Retinal pigment epithelial cell (primary cell): ENCODE measurements at regions not wholly inside any gene's neighbourhood (a gene's known extent, or its start where the extent isn't known, plus 50 kb on each side); places are given as distances from the start of the nearest gene placed in this dataset.
A peak's percentile ranks its signal among the peaks of the same experiment; 100 is the strongest.

Experiments used
- DNase-seq: peaks from one replicate; pipeline ENCODE4 v3.0.0-alpha.2; 2010; ENCODE audit warnings: low read depth
- H3K4me3 ChIP-seq: 2 replicates; pipeline ENCODE4 v1.5.1; 2011; ENCODE audit warnings: mild to moderate bottlenecking, low read length, control low read depth, moderate library complexity
- TF ChIP-seq, protein P1 (sequence below): conservative IDR thresholded peaks from 2 replicates; pipeline ENCODE4 v1.5.1; 2011; ENCODE audit warnings: low read depth, low read length, control low read depth, inconsistent platforms

DNA sequence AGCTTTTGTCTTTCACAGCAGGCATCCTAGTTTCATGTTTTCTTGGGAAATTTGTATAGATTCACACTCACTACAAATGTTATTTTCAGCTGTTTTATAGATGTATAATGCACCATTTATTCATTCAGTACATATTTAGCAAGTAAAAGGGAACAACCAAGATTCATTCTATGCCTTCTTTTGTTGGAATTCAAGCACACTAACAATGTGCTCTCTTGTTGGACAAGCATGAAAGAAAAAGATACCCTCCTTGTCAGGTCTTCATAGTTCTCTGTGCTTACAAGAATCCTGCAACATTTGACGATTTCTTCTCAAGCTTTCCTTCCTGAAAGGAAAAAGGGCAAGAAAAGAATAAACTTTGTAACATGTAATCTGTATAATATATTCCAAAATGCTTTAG, 456.0 kb downstream of the USP25 start:
- H3K4me3 ChIP-seq, result no peak overlapping the region
- no peak for DNase-seq
- TF ChIP-seq, protein P1, sequence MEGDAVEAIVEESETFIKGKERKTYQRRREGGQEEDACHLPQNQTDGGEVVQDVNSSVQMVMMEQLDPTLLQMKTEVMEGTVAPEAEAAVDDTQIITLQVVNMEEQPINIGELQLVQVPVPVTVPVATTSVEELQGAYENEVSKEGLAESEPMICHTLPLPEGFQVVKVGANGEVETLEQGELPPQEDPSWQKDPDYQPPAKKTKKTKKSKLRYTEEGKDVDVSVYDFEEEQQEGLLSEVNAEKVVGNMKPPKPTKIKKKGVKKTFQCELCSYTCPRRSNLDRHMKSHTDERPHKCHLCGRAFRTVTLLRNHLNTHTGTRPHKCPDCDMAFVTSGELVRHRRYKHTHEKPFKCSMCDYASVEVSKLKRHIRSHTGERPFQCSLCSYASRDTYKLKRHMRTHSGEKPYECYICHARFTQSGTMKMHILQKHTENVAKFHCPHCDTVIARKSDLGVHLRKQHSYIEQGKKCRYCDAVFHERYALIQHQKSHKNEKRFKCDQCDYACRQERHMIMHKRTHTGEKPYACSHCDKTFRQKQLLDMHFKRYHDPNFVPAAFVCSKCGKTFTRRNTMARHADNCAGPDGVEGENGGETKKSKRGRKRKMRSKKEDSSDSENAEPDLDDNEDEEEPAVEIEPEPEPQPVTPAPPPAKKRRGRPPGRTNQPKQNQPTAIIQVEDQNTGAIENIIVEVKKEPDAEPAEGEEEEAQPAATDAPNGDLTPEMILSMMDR, result no peak

DNA sequence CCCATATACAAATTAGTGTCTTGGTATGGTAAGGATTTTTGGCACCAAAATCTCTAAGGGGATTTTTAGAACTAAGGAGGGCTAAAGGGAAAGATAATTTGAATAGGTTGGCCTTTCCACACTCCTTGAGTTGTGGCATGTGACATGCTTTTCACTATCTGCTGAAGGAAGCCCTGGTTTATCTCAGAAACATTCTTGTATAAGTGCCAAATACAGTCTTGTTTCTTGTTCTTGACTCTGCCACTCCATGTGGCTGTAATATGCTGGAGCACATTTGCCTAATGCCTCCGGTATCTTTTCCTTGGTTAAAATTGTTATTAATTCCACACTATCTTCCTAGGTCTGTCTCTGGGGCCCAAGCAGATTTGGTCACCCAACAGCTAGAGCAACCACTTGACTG, 457.0 kb downstream of the USP25 start:
- TF ChIP-seq, protein P1, result no peak
- no peak for DNase-seq
- no peak overlapping the region for H3K4me3 ChIP-seq

DNA sequence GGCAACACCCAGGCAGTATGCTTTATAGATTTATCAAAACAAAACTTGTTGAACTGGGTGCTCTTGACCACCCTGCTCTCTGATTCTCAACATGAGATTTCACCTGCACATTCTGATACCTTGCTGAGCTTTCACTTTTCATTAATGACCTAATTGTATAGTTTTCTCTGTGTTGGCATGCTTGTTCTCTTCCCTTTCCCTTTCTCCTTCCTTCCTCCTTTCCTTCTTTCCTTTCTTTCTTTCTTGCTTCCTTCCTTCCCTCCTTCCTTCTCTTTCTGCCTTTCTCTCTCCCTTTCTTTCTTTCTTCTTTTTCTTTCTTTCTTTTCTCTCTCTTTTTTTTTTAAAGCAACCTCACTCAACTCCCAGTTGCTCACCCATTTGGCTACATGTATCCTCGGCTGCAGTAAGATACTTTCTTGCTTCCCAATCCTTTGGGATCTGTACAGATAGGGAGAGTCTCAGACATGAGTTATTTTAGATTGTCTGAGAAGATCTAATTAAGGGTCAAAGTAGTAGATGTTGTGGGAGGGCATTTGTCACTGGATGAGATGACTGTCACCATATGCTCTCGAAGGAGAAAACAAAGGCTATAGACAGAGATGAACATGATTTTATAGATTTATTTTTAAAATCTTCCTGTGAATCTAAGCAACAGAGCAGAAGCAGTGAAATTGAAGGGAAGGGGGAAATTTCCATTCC, 458.0 kb downstream of the USP25 start:
- no peak overlapping the region for H3K4me3 ChIP-seq
- no peak for DNase-seq

DNA sequence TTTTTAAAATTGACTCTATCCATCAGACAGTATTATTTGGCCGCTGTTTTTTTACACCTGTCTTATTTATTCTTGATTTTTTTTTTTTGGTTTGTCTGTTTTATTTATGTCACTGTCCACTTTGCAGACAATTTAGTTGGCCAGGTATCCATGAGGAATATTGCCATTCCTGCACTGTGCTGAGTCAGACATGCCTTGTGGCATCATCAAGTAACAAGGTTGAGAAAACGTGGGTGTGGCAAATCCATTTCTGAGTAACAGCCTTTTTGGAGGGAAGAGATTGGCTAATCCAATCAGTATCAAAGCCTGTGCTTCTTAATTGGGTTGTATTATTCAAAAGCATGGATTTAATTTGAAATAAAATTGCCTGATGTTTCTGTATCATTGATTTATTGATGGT, 463.1 kb downstream of the USP25 start:
- no peak for DNase-seq
- H3K4me3 ChIP-seq, result no peak overlapping the region
- TF ChIP-seq, protein P1, result no peak

More for the DNA sequence above, 458.0 kb downstream of the USP25 start:
- TF ChIP-seq, protein P1, result no peak

DNA sequence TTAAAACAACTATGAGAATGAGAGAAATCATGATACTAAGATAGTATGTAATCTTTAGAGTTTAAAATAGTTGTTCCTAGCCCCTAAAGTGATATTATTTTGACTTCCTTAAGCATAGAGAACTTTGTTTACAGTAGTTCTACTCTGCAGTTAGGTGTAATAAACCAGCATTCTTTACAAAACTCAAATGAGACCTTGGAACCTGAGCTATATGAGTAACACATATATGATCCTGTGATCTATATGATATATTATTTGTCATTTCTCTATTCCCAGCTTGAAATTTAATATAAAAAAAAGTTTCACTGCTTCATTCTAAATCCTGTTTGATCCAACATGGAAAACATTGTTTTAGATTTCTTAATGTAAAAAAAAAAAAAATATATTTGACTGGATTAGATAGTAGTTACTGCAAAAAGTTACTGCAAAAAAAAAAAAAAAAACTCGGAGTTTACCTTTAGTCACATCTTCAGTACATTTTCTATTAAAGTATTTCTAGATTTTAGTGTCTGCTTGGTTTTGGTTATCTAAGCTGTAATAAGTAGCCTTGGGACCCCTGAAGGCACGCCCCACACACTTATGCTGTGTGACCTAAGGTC, 463.8 kb downstream of the USP25 start:
- TF ChIP-seq, protein P1, result no peak
- H3K4me3 ChIP-seq, result peak overlapping the region; percentile 47
- DNase-seq, result no peak

DNA sequence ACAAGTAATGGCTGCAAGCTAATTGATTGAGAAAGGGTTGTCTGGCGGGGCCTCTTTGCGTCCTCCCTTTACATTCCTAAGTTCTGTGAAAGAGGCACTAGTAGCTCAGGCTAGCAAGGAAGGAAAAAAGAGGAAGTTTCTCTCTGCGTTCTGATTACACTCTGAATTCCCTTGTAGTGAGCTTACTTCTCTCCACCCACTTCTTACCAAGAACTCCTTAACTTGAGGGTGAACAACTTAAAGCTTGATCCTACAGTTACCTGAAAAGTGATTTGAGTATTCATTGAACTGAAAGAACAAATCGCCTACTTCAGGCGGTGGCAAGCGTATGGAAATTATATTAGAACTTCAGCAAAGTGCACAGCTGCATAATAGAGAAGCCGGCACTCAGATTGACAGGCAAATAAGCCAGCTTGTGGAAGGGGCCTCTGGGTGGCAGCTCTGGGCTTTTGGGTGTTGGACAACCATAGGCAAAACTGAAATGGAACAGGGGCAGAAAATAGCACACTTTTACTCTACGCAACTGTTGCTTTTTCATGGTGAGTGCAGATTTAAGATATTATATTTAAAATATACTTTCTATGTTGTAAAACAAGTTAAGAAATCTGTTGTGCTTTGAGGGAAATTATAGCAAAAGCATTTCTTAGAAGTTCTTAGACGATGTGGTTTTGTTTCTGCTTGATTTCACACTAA, 464.5 kb downstream of the USP25 start:
- DNase-seq, result peak; percentile 41
- TF ChIP-seq, protein P1, result peak; percentile 33
- peak overlapping the region; percentile 47 for H3K4me3 ChIP-seq
